ENCODE measurements at regions not wholly inside any gene's neighbourhood (a gene's known extent, or its start where the extent isn't known, plus 50 kb on each side); places are given as distances from the start of the nearest gene placed in this dataset.

DNA sequence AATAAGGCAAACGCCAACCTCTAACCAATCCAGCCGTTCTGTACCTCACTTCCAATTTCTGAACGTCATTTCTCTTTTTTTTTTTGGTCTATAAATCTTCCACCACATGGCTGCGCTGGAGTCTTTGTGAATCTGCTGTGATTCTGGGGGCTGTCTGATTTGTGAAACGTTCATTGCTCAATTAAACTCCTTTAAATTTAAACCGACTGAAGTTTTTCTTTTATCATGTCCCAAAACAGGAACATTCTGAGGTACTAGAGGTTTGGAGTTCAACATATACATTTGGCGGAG is 65.5 kb upstream of the BACH1 start:
- no peaks in the 10 kb centered on the region for H4K20me1 ChIP-seq (ENCODE audit: insufficient read depth)
- H3K9ac ChIP-seq, result no peak overlapping the region
- H3K79me2 ChIP-seq (ENCODE audit: insufficient read depth), result no peaks in the 10 kb centered on the region
- H3K36me3 ChIP-seq (ENCODE audit: low read depth), result no peaks in the 10 kb centered on the region
- no peak overlapping the region for H3K4me2 ChIP-seq (ENCODE audit: unreplicated experiment)
- H3F3A ChIP-seq (ENCODE audit: insufficient read depth), result peaks cover 26% of the 10 kb centered on the region
- 43 to 54% methylated on average over 7 of the region's 7 CpGs for WGBS, 2 experiments (ENCODE audit: low coverage in 1 of 2, low lambda C conversion rate in 2 of 2, missing lambda C conversion rate in 2 of 2)
- H2AFZ ChIP-seq, result no peak overlapping the region
- H3K4me3 ChIP-seq, result no peak overlapping the region
- TF ChIP-seq EZH2phosphoT487 (IDR thresholded peaks at IDR 0.05; ENCODE audit: insufficient read depth, low read depth), result no peak
- TF ChIP-seq EZH2 (IDR thresholded peaks at IDR 0.05; ENCODE audit: insufficient read depth, poor library complexity, severe bottlenecking), result no peak
- no peaks in the 10 kb centered on the region for H3K27me3 ChIP-seq (replicated peaks; ENCODE audit: insufficient read depth)
- no peak overlapping the region for H3K27ac ChIP-seq
- peaks cover 50% of the 10 kb centered on the region for H3K4me1 ChIP-seq (ENCODE audit: insufficient read depth)
- no peaks in the 10 kb centered on the region for H3K9me2 ChIP-seq (ENCODE audit: insufficient read depth)
- in situ Hi-C loops (cut with MboI), result no loop called here
- DNase-seq, result no peak
- no peaks in the 10 kb centered on the region for H3K9me3 ChIP-seq (ENCODE audit: low read depth)

- H3F3A ChIP-seq (ENCODE audit: insufficient read depth), result peaks cover 31% of the 10 kb centered on the region
- H3K4me2 ChIP-seq (ENCODE audit: unreplicated experiment), result no peak overlapping the region
- no peak overlapping the region for H3K9ac ChIP-seq
- no peak overlapping the region for H2AFZ ChIP-seq
- peaks cover 57% of the 10 kb centered on the region for H3K4me1 ChIP-seq (ENCODE audit: insufficient read depth)
- no peaks in the 10 kb centered on the region for H3K36me3 ChIP-seq (ENCODE audit: low read depth)
- H3K9me3 ChIP-seq (ENCODE audit: low read depth), result no peaks in the 10 kb centered on the region
- TF ChIP-seq EZH2phosphoT487 (IDR thresholded peaks at IDR 0.05; ENCODE audit: insufficient read depth, low read depth), result no peak
- no peak for TF ChIP-seq EZH2 (IDR thresholded peaks at IDR 0.05; ENCODE audit: insufficient read depth, poor library complexity, severe bottlenecking)
- no peak overlapping the region for H3K4me3 ChIP-seq
- no peaks in the 10 kb centered on the region for H3K9me2 ChIP-seq (ENCODE audit: insufficient read depth)
- H3K79me2 ChIP-seq (ENCODE audit: insufficient read depth), result no peaks in the 10 kb centered on the region
- no peak for DNase-seq
- 91 to 93% methylated on average over 11 of the region's 11 CpGs for WGBS, 2 experiments (ENCODE audit: low coverage in 1 of 2, low lambda C conversion rate in 2 of 2, missing lambda C conversion rate in 2 of 2)
- no peak overlapping the region for H3K27ac ChIP-seq
- H3K27me3 ChIP-seq (replicated peaks; ENCODE audit: insufficient read depth), result no peaks in the 10 kb centered on the region
- in situ Hi-C loops (cut with MboI), result no loop called here
- H4K20me1 ChIP-seq (ENCODE audit: insufficient read depth), result no peaks in the 10 kb centered on the region
These were observed 64.8 kb upstream of the BACH1 start for GRCh38 chr21:29233611-29234540.

DNA sequence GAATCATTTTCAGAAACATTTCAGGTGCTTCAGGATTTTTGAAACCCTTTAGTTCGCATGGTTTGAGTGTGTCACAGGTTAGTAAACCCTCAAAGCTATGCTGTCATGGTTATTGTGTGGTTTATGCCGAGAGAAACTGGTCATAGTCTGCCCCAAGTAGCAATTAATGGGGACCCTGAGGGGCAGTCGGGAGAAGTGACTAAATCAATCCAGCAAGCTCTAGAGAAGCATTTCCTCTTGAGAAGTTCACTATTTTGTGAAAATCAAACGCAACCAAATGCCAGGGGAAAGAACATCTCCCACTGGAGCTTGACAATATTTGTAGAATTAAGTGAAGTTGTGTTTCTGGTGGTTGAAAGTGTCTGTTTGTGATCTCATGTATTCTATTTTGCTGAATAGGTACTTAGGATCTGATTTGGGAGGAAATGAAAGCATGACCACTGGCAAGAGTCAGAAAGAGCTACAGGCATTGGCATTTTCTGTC is 63.0 kb upstream of the BACH1 start:
- no peak for DNase-seq
- TF ChIP-seq EZH2 (IDR thresholded peaks at IDR 0.05; ENCODE audit: insufficient read depth, poor library complexity, severe bottlenecking), result no peak
- TF ChIP-seq EZH2phosphoT487 (IDR thresholded peaks at IDR 0.05; ENCODE audit: insufficient read depth, low read depth), result no peak
- no peak overlapping the region for H2AFZ ChIP-seq
- H3K9me2 ChIP-seq (ENCODE audit: insufficient read depth), result no peaks in the 10 kb centered on the region
- 86 to 91% methylated on average over 4 of the region's 4 CpGs for WGBS, 2 experiments (ENCODE audit: low coverage in 1 of 2, low lambda C conversion rate in 2 of 2, missing lambda C conversion rate in 2 of 2)
- H3K27me3 ChIP-seq (replicated peaks; ENCODE audit: insufficient read depth), result no peaks in the 10 kb centered on the region
- H3K4me1 ChIP-seq (ENCODE audit: insufficient read depth), result peaks cover 54% of the 10 kb centered on the region
- H3K27ac ChIP-seq, result no peak overlapping the region
- H4K20me1 ChIP-seq (ENCODE audit: insufficient read depth), result no peaks in the 10 kb centered on the region
- no peak overlapping the region for H3K9ac ChIP-seq
- no peak overlapping the region for H3K4me2 ChIP-seq (ENCODE audit: unreplicated experiment)
- H3K4me3 ChIP-seq, result no peak overlapping the region
- H3K9me3 ChIP-seq (ENCODE audit: low read depth), result no peaks in the 10 kb centered on the region
- no peaks in the 10 kb centered on the region for H3K79me2 ChIP-seq (ENCODE audit: insufficient read depth)
- peaks cover 27% of the 10 kb centered on the region for H3F3A ChIP-seq (ENCODE audit: insufficient read depth)
- no peaks in the 10 kb centered on the region for H3K36me3 ChIP-seq (ENCODE audit: low read depth)
- in situ Hi-C loops (cut with MboI), result no loop called here

DNA sequence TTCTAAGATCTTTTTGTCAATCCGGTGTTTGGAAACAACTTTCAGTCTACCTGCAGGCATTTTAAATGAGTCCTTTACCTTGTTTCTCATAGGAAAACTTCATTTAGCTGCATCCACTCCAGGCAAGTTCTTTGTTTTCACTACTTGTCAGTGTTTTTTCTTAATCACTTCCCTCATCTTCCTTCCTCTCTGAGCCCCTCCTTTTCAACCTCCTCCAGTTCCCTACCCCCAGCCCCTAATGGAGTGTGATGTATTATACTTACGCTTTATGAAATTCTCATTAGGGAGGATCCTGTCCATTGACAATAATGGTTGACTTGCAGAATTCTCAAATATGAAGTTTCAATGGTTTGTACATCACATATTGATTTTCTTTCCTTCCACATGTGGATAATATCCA is 62.5 kb upstream of the BACH1 start:
- Histone ChIP-seq H3K9ac (no peak overlapping the region), H3K27ac (no peak overlapping the region), H3K4me2 (ENCODE audit: unreplicated experiment) (no peak overlapping the region), H2AFZ (no peak overlapping the region), H3F3A (ENCODE audit: insufficient read depth) (peaks cover 26% of the 10 kb centered on the region), H3K4me1 (ENCODE audit: insufficient read depth) (peaks cover 50% of the 10 kb centered on the region), H4K20me1 (ENCODE audit: insufficient read depth) (no peaks in the 10 kb centered on the region), H3K9me3 (ENCODE audit: low read depth) (no peaks in the 10 kb centered on the region), H3K4me3 (no peak overlapping the region), H3K9me2 (ENCODE audit: insufficient read depth) (no peaks in the 10 kb centered on the region), H3K36me3 (ENCODE audit: low read depth) (no peaks in the 10 kb centered on the region), H3K79me2 (ENCODE audit: insufficient read depth) (no peaks in the 10 kb centered on the region), H3K27me3 (replicated peaks; ENCODE audit: insufficient read depth) (no peaks in the 10 kb centered on the region)
- TF ChIP-seq EZH2phosphoT487 (IDR thresholded peaks at IDR 0.05; ENCODE audit: insufficient read depth, low read depth), result no peak
- TF ChIP-seq EZH2 (IDR thresholded peaks at IDR 0.05; ENCODE audit: insufficient read depth, poor library complexity, severe bottlenecking), result no peak
- in situ Hi-C loops (cut with MboI), result no loop called here
- no peak for DNase-seq
- WGBS, 2 experiments (ENCODE audit: low coverage in 1 of 2, low lambda C conversion rate in 2 of 2, missing lambda C conversion rate in 2 of 2), result 95 to 100% methylated on average over 2 of the region's 2 CpGs

Data from GM23248 (cell line).